ENCODE measurements at regions not wholly inside any gene's neighbourhood (a gene's known extent, or its start where the extent isn't known, plus 50 kb on each side); places are given as distances from the start of the nearest gene placed in this dataset.

- no peak overlapping the region for H3K27ac ChIP-seq
- TF ChIP-seq CTCF (conservative IDR thresholded peaks at IDR 0.05; ENCODE audit: low read depth), result no peak
- CTCF ChIA-PET, result interaction anchor here (0.6 kb wide), 1 partner anchor 20 kb away, joined by 4 read pairs; no protein-coding TSS in a partner anchor
- POLR2A ChIA-PET (ENCODE audit: low non-redundant PET), result no interaction called here
- no peak for DNase-seq (ENCODE audit: low spot score)
Measured at GRCh38 chr17:77864234-77865111, 94.0 kb upstream of the TNRC6C start.

DNA sequence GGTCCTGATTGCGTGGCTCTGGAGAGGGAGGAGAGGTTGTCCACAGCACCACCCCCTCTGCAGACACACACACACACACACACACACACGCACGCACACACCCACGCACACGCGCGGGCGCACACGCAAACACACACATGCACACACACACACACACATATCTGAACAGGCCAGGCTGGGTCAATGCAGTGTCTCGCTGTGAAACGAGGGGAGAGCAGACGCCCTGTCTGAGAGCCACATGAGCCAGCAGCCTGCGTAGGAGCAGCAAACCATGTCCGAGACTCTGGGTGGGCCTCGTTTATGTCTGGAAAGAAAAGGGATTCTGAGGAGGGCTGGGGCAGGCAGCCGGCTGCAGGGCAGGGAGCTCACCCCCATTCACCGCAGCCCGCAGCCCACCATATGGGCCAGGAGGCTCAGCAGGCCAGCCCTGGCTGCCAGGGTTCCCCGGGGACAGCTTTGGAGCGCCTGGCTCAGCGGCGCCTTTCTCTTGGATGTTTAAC is 93.3 kb upstream of the TNRC6C start:
- ChIA-PET CTCF (interaction anchor here (0.6 kb wide), 2 partner anchors 19 to 184 kb away, joined by 4 read pairs; no protein-coding TSS in a partner anchor), POLR2A (ENCODE audit: low non-redundant PET) (no interaction called here)
- H3K27ac ChIP-seq, result no peak overlapping the region
- TF ChIP-seq CTCF (conservative IDR thresholded peaks at IDR 0.05; ENCODE audit: low read depth), result no peak
- DNase-seq (ENCODE audit: low spot score), result no peak

DNA sequence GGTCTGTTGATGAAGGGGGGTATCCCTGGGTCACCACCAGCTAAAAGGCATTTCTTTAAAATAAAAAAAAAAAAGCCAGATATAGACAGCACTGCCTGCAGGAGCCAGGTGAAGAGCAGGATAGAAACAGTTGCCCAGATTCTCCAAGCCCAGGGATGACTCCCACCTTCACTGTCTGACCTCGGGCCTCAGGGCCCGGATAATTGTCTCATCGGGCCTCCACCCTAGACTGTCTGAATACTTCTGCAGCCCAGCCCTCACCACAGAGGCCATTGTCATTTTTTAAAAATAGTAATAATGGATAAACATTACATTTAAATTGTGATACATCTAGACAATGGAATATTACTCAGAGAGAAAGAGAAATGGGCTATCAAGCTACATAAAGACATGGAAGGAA is 92.8 kb upstream of the TNRC6C start:
- no peak for TF ChIP-seq CTCF (conservative IDR thresholded peaks at IDR 0.05; ENCODE audit: low read depth)
- DNase-seq (ENCODE audit: low spot score), result no peak
- ChIA-PET POLR2A (ENCODE audit: low non-redundant PET) (no interaction called here), CTCF (interaction anchor here (0.6 kb wide), 1 partner anchor 184 kb away, joined by 4 read pairs; no protein-coding TSS in a partner anchor)
- no peak overlapping the region for H3K27ac ChIP-seq

DNA sequence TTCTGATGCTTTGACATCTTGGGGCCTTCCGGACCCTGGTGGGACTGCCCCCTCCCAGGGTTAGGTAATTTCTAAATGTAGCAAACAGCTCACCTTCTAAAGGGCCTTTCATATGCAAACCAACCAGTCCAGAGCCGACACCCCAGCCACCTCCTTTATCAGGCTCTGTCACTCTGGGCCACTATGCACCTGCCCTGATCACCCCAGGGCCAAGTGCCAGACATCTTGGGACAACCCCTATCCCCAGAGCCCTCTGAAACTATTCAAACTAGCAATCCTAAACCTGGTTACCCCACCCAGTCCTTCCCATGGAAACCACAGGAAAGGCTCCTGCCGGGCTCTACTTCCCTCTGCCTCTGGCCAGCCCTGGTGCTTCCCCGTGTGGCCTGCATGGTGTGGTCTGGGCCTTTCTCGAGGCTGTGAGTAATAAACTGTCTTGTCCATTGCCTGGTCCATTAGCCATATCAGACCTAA is 91.2 kb upstream of the TNRC6C start:
- DNase-seq (ENCODE audit: low spot score), result no peak
- TF ChIP-seq CTCF (conservative IDR thresholded peaks at IDR 0.05; ENCODE audit: low read depth), result no peak
- H3K27ac ChIP-seq, result no peak overlapping the region
- ChIA-PET CTCF (no interaction called here), POLR2A (ENCODE audit: low non-redundant PET) (no interaction called here)

- no peak overlapping the region for H3K27ac ChIP-seq
- DNase-seq (ENCODE audit: low spot score), result no peak
- CTCF ChIA-PET, result no interaction called here
- TF ChIP-seq CTCF (conservative IDR thresholded peaks at IDR 0.05; ENCODE audit: low read depth), result no peak
- POLR2A ChIA-PET (ENCODE audit: low non-redundant PET), result no interaction called here
Measured at GRCh38 chr17:77867976-77868713, 90.4 kb upstream of the TNRC6C start.

- no peak for TF ChIP-seq CTCF (conservative IDR thresholded peaks at IDR 0.05; ENCODE audit: low read depth)
- ChIA-PET POLR2A (ENCODE audit: low non-redundant PET) (no interaction called here), CTCF (interaction anchor here (0.6 kb wide), 2 partner anchors 73 to 159 kb away, joined by 3 read pairs; no protein-coding TSS in a partner anchor)
- H3K27ac ChIP-seq, result no peak overlapping the region
- DNase-seq (ENCODE audit: low spot score), result no peak
Measured at GRCh38 chr17:77869041-77869599, 89.4 kb upstream of the TNRC6C start.
